Neural crest cell (in vitro differentiated cells): ENCODE measurements at regions not wholly inside any gene's neighbourhood (a gene's known extent, or its start where the extent isn't known, plus 50 kb on each side); places are given as distances from the start of the nearest gene placed in this dataset.

Source experiments
- DNase-seq: peaks from one replicate; pipeline ENCODE4 v3.0.0; 2021; ENCODE audit warnings: low read depth, mixed read lengths, low spot score
- H3K27ac Mint-ChIP-seq: one replicate; pipeline ENCODE4 v1.8.0; 2021; ENCODE audit warnings: mild to moderate bottlenecking, mixed read lengths; ENCODE audit not compliant: unreplicated experiment
- H3K27me3 Mint-ChIP-seq: 2 replicates; pipeline ENCODE4 v1.8.0; 2021; ENCODE audit warnings: low read depth, mild to moderate bottlenecking, mixed read lengths
- H3K36me3 Mint-ChIP-seq: 2 replicates; pipeline ENCODE4 v1.8.0; 2021; ENCODE audit warnings: low read depth, mild to moderate bottlenecking, mixed read lengths
- H3K4me1 Mint-ChIP-seq: 2 replicates; pipeline ENCODE4 v1.8.0; 2021; ENCODE audit warnings: mixed read lengths
- H3K4me3 Mint-ChIP-seq: one replicate; pipeline ENCODE4 v1.8.0; 2021; ENCODE audit warnings: mild to moderate bottlenecking, mixed read lengths
- H3K9me3 Mint-ChIP-seq: 2 replicates; pipeline ENCODE4 v1.8.0; 2021; ENCODE audit warnings: mixed read lengths
- CTCF ChIP-seq: fragments of 200-600 bp; sonication (generic); conservative IDR thresholded peaks from 2 replicates; pipeline ENCODE4 v1.5.0; 2021; ENCODE audit warnings: antibody characterized with exemption, mild to moderate bottlenecking

- H3K4me3 Mint-ChIP-seq, result no peak overlapping the region
Observed at GRCh38 chr7:144892761-144893160, 56.9 kb upstream of the TPK1 start.

More at GRCh38 chr7:144892761-144893160, 56.9 kb upstream of the TPK1 start:
- Mint-ChIP-seq H3K9me3 (no peaks in the 10 kb centered on the region), H3K27ac (no peak overlapping the region), H3K4me1 (no peaks in the 10 kb centered on the region), H3K36me3 (no peaks in the 10 kb centered on the region), H3K27me3 (no peaks in the 10 kb centered on the region)
- DNase-seq, result no peak
- TF ChIP-seq CTCF, result no peak
